Fibroblast of skin of left quadriceps (primary cell): ENCODE measurements at regions not wholly inside any gene's neighbourhood (a gene's known extent, or its start where the extent isn't known, plus 50 kb on each side); places are given as distances from the start of the nearest gene placed in this dataset.

ENCODE experiments used
- DNase-seq, 2 experiments: peaks; one replicate each; pipeline ENCODE4 v3.0.0-alpha.2; 2013; ENCODE audit warnings: low read depth in 2 of 2

GRCh38 chr2:150903055-150903454 lies 358.6 kb downstream of the RBM43 start:
- DNase-seq, result no peak

DNA sequence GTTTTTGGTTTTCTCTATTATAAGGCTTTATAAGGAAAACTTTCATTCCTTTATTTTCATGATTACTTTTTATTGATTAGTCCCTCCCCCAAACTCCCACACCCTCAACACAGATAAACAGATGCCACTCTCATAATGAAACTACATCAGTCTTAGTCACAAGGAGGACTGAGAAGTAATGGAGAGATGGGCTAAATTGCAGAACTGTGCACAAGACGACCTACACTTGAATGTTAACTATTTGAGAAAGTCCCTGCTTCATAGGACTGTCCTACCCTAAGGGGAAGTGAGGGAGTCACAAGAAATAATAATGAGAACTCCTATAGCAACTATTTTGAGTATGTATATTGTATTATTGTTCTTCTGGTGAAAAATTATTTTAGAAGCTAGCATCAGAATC lies 360.8 kb downstream of the RBM43 start:
- no peak for DNase-seq

- no peak for DNase-seq
Observed at GRCh38 chr2:150895968-150896367, 365.7 kb downstream of the RBM43 start.

DNA sequence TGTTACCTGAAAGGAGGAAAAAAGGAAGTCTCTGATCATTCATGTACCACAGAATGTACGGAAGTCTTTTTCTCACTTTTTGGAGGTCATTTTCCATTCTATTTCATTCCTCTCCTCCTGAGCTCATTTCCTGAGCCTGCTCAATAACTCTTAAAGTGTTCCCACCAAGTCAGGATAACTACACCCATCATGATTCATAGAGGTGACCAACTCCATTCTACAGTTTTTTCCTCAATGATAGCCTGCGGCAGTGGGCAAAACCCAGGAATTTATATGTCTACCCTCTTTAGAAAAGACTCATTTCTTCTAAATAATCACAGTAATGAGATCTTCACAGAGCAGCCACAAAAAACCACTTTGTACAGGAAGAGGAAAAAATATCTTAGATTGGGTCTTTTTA lies 372.5 kb downstream of the RBM43 start:
- no peak for DNase-seq

DNA sequence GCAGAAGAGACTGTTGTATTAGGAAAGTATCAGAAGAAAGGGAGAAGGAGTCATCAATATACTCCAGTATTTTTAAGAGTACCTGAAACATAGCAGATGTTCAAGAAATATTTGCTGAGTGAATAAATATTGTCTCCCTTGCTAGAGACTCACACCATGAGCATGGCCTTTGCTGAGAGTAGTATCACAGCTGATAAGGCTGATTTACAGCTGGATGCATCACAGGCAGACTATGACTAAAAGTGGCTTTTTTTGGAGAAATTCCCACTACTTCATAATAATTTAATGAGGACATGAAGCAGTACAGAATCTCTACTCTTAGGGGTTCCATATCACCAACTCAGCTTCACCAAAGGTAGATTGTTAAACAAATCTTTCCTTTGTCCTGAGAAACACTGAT lies 373.3 kb downstream of the RBM43 start:
- DNase-seq, result no peak

GRCh38 chr2:150887926-150888325 lies 373.7 kb downstream of the RBM43 start:
- no peak for DNase-seq

DNA sequence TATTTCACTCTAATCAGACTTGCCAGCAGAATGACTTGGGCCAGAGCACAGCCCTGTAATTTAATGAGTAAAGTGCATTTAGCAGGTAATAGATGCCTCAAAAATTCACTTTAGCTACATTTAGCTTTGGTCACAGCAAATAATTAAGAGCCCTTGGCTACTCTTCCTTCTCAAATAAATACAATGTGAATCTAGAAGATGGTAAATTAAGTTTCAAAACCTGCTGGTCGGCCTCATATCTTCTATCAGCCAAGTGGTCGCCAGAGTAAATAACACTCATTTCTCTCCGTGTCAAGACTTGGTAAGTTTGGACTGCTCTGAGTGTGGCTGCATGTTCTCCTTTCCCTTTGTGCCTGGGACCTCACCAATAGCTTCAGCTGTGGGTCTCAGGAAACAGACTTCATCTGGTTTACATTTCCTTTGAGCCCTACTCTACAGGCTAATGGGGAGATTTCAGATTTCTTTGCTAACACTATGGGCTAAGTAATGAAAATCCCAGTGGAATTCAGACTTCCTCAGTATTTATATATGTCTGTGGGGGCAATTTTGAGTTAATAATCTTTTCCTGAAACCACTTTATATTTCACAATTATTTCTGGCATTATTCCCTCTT lies 375.8 kb downstream of the RBM43 start:
- no peak for DNase-seq

DNA sequence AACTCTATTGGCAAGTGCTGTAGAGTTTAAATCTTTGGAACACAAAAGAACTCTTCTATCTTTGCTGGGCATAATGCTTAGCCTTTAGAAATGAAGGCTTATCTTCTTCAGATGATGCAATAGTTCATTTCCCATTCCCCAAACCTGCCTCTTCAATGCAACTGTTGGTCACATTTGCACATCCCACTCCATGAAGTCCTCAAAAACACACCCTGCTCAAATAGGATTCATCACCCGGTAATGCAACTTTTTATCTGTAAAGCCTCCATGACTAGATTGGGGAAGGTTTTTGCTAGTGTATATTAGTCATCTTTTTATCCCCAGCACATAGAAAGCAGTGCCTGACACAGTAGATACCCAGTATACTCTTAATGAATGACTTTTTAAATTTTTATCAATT lies 376.4 kb downstream of the RBM43 start:
- DNase-seq, result no peak

DNA sequence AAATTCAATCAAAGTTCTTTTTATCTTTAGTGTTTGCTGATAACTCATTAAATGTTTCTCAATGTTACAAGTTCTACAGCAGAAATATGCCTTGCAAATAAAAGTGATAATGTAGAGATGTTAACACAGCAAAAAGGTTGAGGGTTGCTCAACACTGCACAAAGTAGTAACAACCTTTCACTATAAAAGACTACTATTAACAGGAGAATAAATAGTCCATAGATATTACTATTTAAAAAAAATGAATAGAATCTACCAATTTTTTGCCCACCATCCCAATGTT lies 378.1 kb downstream of the RBM43 start:
- no peak for DNase-seq

DNA sequence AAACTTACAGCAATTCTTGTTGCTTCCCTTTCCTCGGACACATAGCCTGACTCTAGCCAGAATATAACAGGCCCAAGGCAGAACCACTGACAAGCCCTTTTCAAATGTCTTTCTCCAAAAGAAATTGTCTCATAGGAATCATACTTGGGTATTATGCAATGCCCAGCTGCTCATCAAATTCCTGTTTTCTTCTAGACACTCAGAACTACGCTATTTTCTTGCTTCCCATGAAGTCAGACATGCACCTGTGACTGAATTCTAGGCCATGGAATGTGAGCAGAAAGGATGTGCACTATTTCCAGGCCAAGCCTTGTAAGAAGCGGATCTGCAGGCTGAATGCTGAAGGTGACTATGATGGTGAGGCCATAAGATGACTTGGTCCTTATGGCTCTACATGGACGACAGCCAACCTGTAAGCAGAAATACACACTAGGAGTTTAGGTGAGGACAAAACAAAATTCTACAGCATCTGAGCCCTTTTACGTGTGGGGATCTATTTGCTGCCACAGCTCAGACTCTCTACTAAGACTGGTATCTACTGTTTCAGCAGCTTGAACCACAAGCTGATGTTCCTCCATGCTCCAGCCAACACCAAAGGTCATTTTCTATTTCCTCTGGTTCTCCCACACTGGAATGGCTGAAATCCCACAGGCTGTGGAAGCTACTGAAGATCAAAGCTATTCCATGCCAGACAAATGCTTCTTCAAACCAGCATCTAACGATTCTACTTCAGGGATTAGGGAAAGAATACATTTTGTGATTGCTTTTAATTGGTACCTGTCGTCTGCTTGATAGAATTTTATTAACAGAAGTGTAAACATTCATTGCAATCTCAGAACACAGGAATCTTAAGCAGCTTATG lies 378.7 kb downstream of the RBM43 start:
- no peak for DNase-seq

- no peak for DNase-seq
Observed at GRCh38 chr2:150880986-150881385, 380.7 kb downstream of the RBM43 start.

DNA sequence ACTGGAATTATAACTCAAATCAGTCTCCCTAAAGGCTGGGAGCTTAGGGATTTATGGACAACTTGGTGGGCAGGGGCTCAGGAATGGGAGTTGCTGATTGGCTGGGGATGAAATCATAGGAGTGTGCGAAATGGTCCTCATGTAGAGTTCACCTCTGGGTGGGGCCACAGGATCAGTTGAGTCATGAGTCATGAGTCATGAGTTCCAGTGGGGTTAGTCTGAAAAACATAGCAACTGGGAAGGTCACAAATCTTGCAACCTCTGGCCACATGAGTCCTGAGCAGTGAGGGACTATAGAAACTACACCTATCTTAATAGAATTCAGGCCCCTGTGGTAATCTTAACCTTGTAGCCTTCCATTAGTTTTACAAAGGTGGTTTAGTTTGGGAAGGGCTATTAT lies 383.3 kb downstream of the RBM43 start:
- DNase-seq, result no peak

GRCh38 chr2:150876251-150876950 lies 385.3 kb downstream of the RBM43 start:
- no peak for DNase-seq

GRCh38 chr2:150873396-150873772 lies 385.9 kb upstream of the RND3 start:
- DNase-seq, result no peak

DNA sequence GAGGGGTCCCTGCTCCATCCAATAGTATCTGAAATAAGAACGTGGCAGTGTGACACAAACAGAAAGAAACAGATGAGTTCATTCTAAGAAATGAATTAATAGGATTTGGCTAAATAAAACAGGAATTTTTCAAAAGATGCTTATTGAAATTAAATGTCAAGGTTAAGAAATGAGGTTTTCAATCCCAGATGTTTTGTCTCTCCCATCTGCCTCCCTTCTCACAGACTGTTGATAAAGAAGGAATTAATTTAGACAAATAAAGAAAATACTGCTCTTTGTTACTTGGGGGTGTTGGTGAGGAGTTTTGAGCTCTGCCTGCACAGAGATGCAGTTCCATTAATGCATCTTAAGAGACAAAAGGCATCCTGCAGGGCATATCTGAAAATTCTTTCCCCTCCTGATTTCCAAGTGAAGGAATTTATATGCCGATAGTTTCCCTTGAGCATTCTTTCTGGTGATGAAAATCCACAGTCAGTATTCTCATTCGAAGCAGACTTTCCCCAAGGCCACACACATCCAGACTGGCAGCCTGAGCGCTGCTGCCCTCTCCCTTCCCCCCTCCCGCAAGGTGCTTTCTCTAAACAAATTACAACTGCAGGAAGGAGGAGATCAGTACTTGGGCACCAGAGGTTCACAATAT lies 385.4 kb upstream of the RND3 start:
- DNase-seq, result no peak

DNA sequence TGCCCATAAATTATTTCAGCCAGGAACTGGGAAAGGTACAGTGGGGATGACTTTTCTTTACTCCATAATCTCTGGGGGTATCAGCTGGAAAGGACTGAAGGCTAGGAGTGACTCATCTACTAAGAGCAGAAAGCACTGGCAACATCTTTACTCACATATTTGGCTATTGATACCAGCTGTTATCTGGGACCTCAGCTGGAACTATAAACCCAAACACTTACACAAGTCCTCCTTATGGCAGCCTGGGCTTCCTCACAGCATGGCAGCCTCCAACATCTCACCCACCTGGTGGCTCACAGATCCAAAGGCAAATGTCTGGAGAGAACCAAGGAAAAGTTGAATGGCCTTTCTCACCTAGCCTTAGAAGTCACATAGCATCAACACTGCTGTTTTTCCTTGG lies 379.0 kb upstream of the RND3 start:
- DNase-seq, result no peak

DNA sequence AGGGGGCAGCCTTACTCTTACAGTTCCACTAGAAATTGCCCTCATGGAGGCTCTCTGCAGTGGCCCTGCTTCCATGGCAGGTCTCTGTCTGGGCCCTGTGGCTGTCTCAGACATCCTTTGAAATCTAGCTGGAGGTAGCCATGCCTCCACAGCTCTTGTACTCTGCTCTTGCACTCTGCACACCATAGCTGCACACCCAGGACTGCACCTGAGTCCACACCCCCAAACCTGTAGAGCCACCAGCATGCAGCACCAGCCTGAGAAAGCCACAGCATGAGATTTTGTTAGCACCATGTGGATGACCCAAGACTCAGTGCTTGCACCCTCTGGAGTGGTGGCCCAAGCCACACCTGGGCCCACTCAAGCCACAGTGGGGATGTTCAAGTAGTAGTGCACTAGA lies 376.2 kb upstream of the RND3 start:
- DNase-seq, result no peak

GRCh38 chr2:150860301-150860700 lies 372.8 kb upstream of the RND3 start:
- no peak for DNase-seq

DNA sequence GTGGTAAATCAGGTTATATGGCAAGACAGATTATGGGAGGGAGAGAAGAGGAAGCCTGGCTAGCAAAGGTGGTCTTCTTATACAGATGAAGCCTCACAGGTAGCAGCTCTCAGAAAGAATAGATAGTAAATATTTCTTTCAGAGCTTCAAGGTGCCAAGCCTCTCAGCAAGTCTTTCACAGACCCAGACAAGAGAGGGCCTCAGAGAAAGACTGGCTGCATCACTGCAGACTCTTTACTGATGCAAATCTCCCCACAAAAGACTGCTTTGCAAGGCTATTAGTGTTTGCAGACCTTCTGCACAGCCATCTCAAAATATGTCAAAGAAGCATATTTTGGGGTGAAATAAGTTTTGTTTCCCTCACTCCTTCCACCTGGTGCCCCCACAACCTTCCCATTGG lies 372.4 kb upstream of the RND3 start:
- DNase-seq, result no peak

DNA sequence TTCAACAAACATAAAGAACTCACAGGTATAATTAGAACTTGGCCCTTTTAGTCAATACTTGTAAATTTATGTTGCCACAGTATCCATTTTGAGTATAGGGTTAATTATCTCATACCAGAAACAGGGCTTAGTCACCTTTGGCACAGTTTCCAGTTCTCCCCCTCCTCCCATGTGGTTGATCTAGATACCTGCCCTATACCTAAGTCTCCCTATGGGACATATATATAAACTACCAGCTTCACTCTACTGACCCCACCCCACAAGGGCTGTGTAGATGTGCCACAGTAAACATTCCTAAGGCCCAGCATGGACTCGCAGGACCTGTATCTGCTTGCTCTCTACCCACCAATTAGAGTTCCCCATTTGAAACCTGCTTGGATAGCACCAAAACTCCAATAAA lies 371.7 kb upstream of the RND3 start:
- no peak for DNase-seq

GRCh38 chr2:150858382-150858781 lies 370.9 kb upstream of the RND3 start:
- no peak for DNase-seq

- no peak for DNase-seq
Observed at GRCh38 chr2:150856596-150857281, 369.3 kb upstream of the RND3 start.
